ENCODE measurements at regions not wholly inside any gene's neighbourhood (a gene's known extent, or its start where the extent isn't known, plus 50 kb on each side); places are given as distances from the start of the nearest gene placed in this dataset.

- TF ChIP-seq CTCF (CRISPR knock-in tag; IDR thresholded peaks at IDR 0.05) (no peak), HCFC1 (IDR thresholded peaks at IDR 0.05; ENCODE audit: low read depth, low read length) (no peak), JDP2 (CRISPR knock-in tag; IDR thresholded peaks at IDR 0.05; ENCODE audit: borderline replicate concordance) (no peak), RFX5 (IDR thresholded peaks at IDR 0.05; ENCODE audit: low read depth, low read length) (no peak), KLF12 (CRISPR knock-in tag; IDR thresholded peaks at IDR 0.05; ENCODE audit: borderline replicate concordance) (no peak), RBM22 (optimal IDR thresholded peaks at IDR 0.05; ENCODE audit: low read length) (no peak), ZBTB43 (CRISPR knock-in tag; conservative IDR thresholded peaks at IDR 0.05) (no peak), CEBPB (IDR thresholded peaks at IDR 0.05; ENCODE audit: borderline replicate concordance, low read depth, low read length) (no peak), PBX3 (CRISPR knock-in tag; IDR thresholded peaks at IDR 0.05; ENCODE audit: borderline replicate concordance) (no peak), POLR2AphosphoS5 (IDR thresholded peaks at IDR 0.05; ENCODE audit: low read depth, low read length) (no peak), ZNF160 (CRISPR knock-in tag; IDR thresholded peaks at IDR 0.05) (no peak)
Measured at GRCh38 chr15:36024031-36024688, 478.2 kb upstream of the DPH6 start.

All from HepG2 (cell line).